HG03520 (cell line): ENCODE measurements at regions not wholly inside any gene's neighbourhood (a gene's known extent, or its start where the extent isn't known, plus 50 kb on each side); places are given as distances from the start of the nearest gene placed in this dataset.
"Not testable (repeated sequence)": the region's sequence is repeated elsewhere in the genome, so short reads cannot be mapped to it uniquely, and the experiment has no call there.

Experiments
- ATAC-seq: cut with Tn5 transposase; IDR thresholded peaks from one replicate; pipeline ENCODE4 v1.9.1; 2021; ENCODE audit warnings: mild to moderate bottlenecking, moderate library complexity; ENCODE audit not compliant: unreplicated experiment

- peak; percentile 43 for ATAC-seq
Observed at GRCh38 chr13:97856304-97856675, 97.2 kb upstream of the IPO5 start.

GRCh38 chr13:97858161-97858560, 95.3 kb upstream of the IPO5 start:
- ATAC-seq = no peak

- no peak for ATAC-seq
Observed at GRCh38 chr13:97866346-97866745, 87.1 kb upstream of the IPO5 start.

GRCh38 chr13:97866751-97867150, 86.7 kb upstream of the IPO5 start:
- ATAC-seq = no peak

GRCh38 chr13:97873398-97873797, 80.1 kb upstream of the IPO5 start:
- ATAC-seq = no peak

GRCh38 chr13:97875218-97875617, 78.3 kb upstream of the IPO5 start:
- ATAC-seq = no peak

GRCh38 chr13:97875911-97876310, 77.6 kb upstream of the IPO5 start:
- ATAC-seq = no peak

- ATAC-seq = no peak
Observed at GRCh38 chr13:97878431-97879375, 74.8 kb upstream of the IPO5 start.

- ATAC-seq = no peak
Observed at GRCh38 chr13:97879646-97880310, 73.7 kb upstream of the IPO5 start.

GRCh38 chr13:97880311-97880675, 73.2 kb upstream of the IPO5 start:
- no peak for ATAC-seq

- no peak for ATAC-seq
Observed at GRCh38 chr13:97881556-97881955, 71.9 kb upstream of the IPO5 start.

GRCh38 chr13:97883396-97883795, 70.1 kb upstream of the IPO5 start:
- ATAC-seq = no peak

- ATAC-seq = no peak
Observed at GRCh38 chr13:97884707-97885468, 68.6 kb upstream of the IPO5 start.

GRCh38 chr13:97885641-97886040, 67.8 kb upstream of the IPO5 start:
- ATAC-seq = no peak

- ATAC-seq = no peak
Observed at GRCh38 chr13:97889803-97890202, 63.7 kb upstream of the IPO5 start.

- no peak for ATAC-seq
Observed at GRCh38 chr13:97890573-97890972, 62.9 kb upstream of the IPO5 start.

GRCh38 chr13:97891964-97892363, 61.5 kb upstream of the IPO5 start:
- ATAC-seq = not testable (repeated sequence)

GRCh38 chr13:97892717-97893116, 60.8 kb upstream of the IPO5 start:
- no peak for ATAC-seq

GRCh38 chr13:97895383-97895782, 58.1 kb upstream of the IPO5 start:
- no peak for ATAC-seq

GRCh38 chr13:97896446-97896845, 57.0 kb upstream of the IPO5 start:
- ATAC-seq = no peak

- ATAC-seq = no peak
Observed at GRCh38 chr13:97901716-97902115, 51.8 kb upstream of the IPO5 start.
